ENCODE measurements at regions not wholly inside any gene's neighbourhood (a gene's known extent, or its start where the extent isn't known, plus 50 kb on each side); places are given as distances from the start of the nearest gene placed in this dataset.

DNA sequence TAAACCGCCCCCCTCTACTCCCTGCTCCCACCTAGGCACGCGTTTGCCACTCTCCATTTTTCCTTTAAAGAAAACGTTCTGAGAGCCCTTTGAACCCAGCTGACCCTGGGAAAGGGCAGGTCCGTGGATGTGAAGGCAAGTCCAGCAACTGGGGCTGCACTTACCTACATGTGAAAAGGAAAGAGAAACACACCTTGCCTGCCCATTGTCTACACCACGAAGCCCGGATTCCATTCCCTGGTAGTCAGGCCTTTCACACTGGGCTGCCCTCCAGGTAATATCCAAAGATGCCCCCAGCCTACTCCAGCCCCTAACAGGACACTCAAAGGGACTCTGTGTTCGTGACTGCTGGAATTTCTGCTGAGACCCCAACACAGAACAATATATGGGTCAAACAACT lies 94.4 kb downstream of the CD83 start:
- POLR2A ChIA-PET, result no interaction called here
- TF ChIP-seq TEAD4 (IDR thresholded peaks at IDR 0.05; ENCODE audit: borderline replicate concordance, insufficient read depth) (no peak), EZH2phosphoT487 (IDR thresholded peaks at IDR 0.05; ENCODE audit: borderline replicate concordance, low read depth) (no peak), RAD21 (IDR thresholded peaks at IDR 0.05; ENCODE audit: low read length) (no peak), SIN3A (IDR thresholded peaks at IDR 0.05; ENCODE audit: borderline replicate concordance, low read depth, low read length) (no peak), NFIC (IDR thresholded peaks at IDR 0.05; ENCODE audit: borderline replicate concordance) (no peak), RCOR1 (IDR thresholded peaks at IDR 0.05; ENCODE audit: low read length) (no peak), MEF2A (IDR thresholded peaks at IDR 0.05; ENCODE audit: borderline replicate concordance, low read depth) (no peak), ELF1 (IDR thresholded peaks at IDR 0.05) (no peak), RXRA (IDR thresholded peaks at IDR 0.05; ENCODE audit: borderline replicate concordance, low read depth) (no peak)
- TF ChIP-seq, protein P1, sequence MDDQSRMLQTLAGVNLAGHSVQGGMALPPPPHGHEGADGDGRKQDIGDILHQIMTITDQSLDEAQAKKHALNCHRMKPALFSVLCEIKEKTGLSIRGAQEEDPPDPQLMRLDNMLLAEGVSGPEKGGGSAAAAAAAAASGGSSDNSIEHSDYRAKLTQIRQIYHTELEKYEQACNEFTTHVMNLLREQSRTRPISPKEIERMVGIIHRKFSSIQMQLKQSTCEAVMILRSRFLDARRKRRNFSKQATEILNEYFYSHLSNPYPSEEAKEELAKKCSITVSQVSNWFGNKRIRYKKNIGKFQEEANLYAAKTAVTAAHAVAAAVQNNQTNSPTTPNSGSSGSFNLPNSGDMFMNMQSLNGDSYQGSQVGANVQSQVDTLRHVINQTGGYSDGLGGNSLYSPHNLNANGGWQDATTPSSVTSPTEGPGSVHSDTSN (IDR thresholded peaks at IDR 0.05), result no peak
- TF ChIP-seq, protein P2, sequence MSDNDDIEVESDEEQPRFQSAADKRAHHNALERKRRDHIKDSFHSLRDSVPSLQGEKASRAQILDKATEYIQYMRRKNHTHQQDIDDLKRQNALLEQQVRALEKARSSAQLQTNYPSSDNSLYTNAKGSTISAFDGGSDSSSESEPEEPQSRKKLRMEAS (IDR thresholded peaks at IDR 0.05; ENCODE audit: low read depth), result no peak
- TF ChIP-seq, protein P3, sequence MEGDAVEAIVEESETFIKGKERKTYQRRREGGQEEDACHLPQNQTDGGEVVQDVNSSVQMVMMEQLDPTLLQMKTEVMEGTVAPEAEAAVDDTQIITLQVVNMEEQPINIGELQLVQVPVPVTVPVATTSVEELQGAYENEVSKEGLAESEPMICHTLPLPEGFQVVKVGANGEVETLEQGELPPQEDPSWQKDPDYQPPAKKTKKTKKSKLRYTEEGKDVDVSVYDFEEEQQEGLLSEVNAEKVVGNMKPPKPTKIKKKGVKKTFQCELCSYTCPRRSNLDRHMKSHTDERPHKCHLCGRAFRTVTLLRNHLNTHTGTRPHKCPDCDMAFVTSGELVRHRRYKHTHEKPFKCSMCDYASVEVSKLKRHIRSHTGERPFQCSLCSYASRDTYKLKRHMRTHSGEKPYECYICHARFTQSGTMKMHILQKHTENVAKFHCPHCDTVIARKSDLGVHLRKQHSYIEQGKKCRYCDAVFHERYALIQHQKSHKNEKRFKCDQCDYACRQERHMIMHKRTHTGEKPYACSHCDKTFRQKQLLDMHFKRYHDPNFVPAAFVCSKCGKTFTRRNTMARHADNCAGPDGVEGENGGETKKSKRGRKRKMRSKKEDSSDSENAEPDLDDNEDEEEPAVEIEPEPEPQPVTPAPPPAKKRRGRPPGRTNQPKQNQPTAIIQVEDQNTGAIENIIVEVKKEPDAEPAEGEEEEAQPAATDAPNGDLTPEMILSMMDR (IDR thresholded peaks at IDR 0.05), result no peak
- TF ChIP-seq, protein P4, sequence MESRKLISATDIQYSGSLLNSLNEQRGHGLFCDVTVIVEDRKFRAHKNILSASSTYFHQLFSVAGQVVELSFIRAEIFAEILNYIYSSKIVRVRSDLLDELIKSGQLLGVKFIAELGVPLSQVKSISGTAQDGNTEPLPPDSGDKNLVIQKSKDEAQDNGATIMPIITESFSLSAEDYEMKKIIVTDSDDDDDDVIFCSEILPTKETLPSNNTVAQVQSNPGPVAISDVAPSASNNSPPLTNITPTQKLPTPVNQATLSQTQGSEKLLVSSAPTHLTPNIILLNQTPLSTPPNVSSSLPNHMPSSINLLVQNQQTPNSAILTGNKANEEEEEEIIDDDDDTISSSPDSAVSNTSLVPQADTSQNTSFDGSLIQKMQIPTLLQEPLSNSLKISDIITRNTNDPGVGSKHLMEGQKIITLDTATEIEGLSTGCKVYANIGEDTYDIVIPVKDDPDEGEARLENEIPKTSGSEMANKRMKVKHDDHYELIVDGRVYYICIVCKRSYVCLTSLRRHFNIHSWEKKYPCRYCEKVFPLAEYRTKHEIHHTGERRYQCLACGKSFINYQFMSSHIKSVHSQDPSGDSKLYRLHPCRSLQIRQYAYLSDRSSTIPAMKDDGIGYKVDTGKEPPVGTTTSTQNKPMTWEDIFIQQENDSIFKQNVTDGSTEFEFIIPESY (IDR thresholded peaks at IDR 0.05; ENCODE audit: borderline replicate concordance, low read depth), result no peak
- TF ChIP-seq, protein P5, sequence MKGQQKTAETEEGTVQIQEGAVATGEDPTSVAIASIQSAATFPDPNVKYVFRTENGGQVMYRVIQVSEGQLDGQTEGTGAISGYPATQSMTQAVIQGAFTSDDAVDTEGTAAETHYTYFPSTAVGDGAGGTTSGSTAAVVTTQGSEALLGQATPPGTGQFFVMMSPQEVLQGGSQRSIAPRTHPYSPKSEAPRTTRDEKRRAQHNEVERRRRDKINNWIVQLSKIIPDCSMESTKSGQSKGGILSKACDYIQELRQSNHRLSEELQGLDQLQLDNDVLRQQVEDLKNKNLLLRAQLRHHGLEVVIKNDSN (IDR thresholded peaks at IDR 0.05; ENCODE audit: borderline replicate concordance, low read depth), result no peak

More for the DNA sequence above, 94.4 kb downstream of the CD83 start:
- H3K9ac ChIP-seq, result no peak overlapping the region
- peaks cover 0 to 16% of the 10 kb centered on the region in 2 experiments; a peak in 2 of 4 replicates for H3K4me1 ChIP-seq (ENCODE audit: control insufficient read depth in 1 of 2, insufficient read depth in 2 of 2, low read depth in 1 of 2, low read length in 1 of 2)
- DNase-seq, result no peak
- CTCF ChIA-PET, result interaction anchor here (0.6 to 4.2 kb wide), 21 partner anchors 10 to 1411 kb away, joined by 3 to 35 read pairs (median 4); no protein-coding TSS in a partner anchor
- no peaks in the 10 kb centered on the region for H4K20me1 ChIP-seq (ENCODE audit: insufficient read depth)
- H3K36me3 ChIP-seq (replicated peaks in 1 of 2; ENCODE audit: control insufficient read depth in 1 of 2, insufficient read depth in 2 of 2, low read length in 1 of 2), result no peaks in the 10 kb centered on the region
- no peaks in the 10 kb centered on the region for H3F3A ChIP-seq (replicated peaks; ENCODE audit: insufficient read depth)
- no peak overlapping the region for H2AFZ ChIP-seq (ENCODE audit: low read depth)
- no peaks in the 10 kb centered on the region for H3K79me2 ChIP-seq (ENCODE audit: insufficient read depth)
- H3K27me3 ChIP-seq (ENCODE audit: insufficient read depth), result no peaks in the 10 kb centered on the region
- 84% methylated on average over 8 of the region's 8 CpGs for WGBS (ENCODE audit: low lambda C conversion rate)
- no peaks in the 10 kb centered on the region for H3K9me2 ChIP-seq
- peak overlapping the region; percentile 99 for H3K4me2 ChIP-seq
- no peaks in the 10 kb centered on the region for H3K9me3 ChIP-seq
- no peak overlapping the region for H3K27ac ChIP-seq (ENCODE audit: low read depth in 2 of 2, low read length in 1 of 2)
- peak overlapping the region in 1 of 2 experiments; percentile 92; a peak in 2 of 4 replicates for H3K4me3 ChIP-seq (ENCODE audit: low read depth in 2 of 2, low read length in 1 of 2)

All from SK-N-SH (cell line).